Spleen (tissue), 7 donors: ENCODE measurements at regions not wholly inside any gene's neighbourhood (a gene's known extent, or its start where the extent isn't known, plus 50 kb on each side); places are given as distances from the start of the nearest gene placed in this dataset.
"Not testable (repeated sequence)": the region's sequence is repeated elsewhere in the genome, so short reads cannot be mapped to it uniquely, and the experiment has no call there.

ENCODE experiments used
- POLR2A ChIP-seq, 3 donors: fragments of 450-650 bp; IDR thresholded peaks; one replicate each; pipeline ENCODE4 v1.5.1; 2017; ENCODE audit warnings: antibody characterized with exemption in 3 of 3, mild to moderate bottlenecking in 1 of 3
- POLR2AphosphoS5 ChIP-seq, 3 donors: sonication (generic); formaldehyde crosslinking; IDR thresholded peaks; one replicate each; pipeline ENCODE4 v1.5.1; 2017; ENCODE audit warnings: antibody characterized with exemption in 3 of 3
- TF ChIP-seq, protein P1 (sequence below), 11 experiments: fragments of 200-600 bp in 7 of 11; fragments of 450-650 bp in 4 of 11; sonication (generic) in 4 of 11; IDR thresholded peaks in 8 of 11; conservative IDR thresholded peaks in 3 of 11; 1 replicate in 7 of 11; 2 replicates in 4 of 11; pipeline versions ENCODE4 v1.4.0 to v1.8.0; 2016 to 2021; ENCODE audit warnings: antibody characterized with exemption in 11 of 11, inconsistent platforms in 4 of 11, mild to moderate bottlenecking in 1 of 11
- donor health status: DM: no; HTN: no; CAD: no; lungs with moderate emphysema.
- donor health status: DM: no; HTN: no; CAD: no.
- donor health status: DM: no; HTN: no; CAD: no.

DNA sequence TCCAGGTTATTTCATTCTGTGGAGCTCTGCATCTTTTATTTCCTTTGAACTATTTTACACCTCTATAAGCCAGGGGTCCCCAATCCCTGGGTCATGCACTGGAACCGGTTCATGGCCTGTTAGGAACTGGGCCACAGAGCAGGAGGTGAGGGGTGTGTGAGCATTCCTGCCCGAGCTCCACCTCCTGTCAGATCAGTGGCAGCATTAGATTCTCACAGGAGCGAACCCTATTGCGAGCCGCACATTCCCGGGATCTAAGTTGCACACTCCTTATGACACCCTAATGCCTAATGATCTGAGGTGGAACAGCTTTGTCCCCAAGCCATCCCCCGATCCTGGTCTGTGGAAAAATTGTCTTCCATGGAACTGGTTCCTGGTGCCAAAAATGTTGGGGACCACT, 107.2 kb downstream of the TMEM121 start:
- TF ChIP-seq, protein P1, sequence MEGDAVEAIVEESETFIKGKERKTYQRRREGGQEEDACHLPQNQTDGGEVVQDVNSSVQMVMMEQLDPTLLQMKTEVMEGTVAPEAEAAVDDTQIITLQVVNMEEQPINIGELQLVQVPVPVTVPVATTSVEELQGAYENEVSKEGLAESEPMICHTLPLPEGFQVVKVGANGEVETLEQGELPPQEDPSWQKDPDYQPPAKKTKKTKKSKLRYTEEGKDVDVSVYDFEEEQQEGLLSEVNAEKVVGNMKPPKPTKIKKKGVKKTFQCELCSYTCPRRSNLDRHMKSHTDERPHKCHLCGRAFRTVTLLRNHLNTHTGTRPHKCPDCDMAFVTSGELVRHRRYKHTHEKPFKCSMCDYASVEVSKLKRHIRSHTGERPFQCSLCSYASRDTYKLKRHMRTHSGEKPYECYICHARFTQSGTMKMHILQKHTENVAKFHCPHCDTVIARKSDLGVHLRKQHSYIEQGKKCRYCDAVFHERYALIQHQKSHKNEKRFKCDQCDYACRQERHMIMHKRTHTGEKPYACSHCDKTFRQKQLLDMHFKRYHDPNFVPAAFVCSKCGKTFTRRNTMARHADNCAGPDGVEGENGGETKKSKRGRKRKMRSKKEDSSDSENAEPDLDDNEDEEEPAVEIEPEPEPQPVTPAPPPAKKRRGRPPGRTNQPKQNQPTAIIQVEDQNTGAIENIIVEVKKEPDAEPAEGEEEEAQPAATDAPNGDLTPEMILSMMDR (IDR thresholded peaks at IDR 0.05 in 8 of 11, conservative IDR thresholded peaks at IDR 0.05 in 3 of 11) = not testable (repeated sequence)
- TF ChIP-seq POLR2AphosphoS5, POLR2A (IDR thresholded peaks at IDR 0.05): not testable (repeated sequence)
